ENCODE measurements at regions not wholly inside any gene's neighbourhood (a gene's known extent, or its start where the extent isn't known, plus 50 kb on each side); places are given as distances from the start of the nearest gene placed in this dataset.

GRCh38 chr13:83753912-83754624 lies 128.2 kb downstream of the SLITRK1 start:
- TF ChIP-seq, protein P1, sequence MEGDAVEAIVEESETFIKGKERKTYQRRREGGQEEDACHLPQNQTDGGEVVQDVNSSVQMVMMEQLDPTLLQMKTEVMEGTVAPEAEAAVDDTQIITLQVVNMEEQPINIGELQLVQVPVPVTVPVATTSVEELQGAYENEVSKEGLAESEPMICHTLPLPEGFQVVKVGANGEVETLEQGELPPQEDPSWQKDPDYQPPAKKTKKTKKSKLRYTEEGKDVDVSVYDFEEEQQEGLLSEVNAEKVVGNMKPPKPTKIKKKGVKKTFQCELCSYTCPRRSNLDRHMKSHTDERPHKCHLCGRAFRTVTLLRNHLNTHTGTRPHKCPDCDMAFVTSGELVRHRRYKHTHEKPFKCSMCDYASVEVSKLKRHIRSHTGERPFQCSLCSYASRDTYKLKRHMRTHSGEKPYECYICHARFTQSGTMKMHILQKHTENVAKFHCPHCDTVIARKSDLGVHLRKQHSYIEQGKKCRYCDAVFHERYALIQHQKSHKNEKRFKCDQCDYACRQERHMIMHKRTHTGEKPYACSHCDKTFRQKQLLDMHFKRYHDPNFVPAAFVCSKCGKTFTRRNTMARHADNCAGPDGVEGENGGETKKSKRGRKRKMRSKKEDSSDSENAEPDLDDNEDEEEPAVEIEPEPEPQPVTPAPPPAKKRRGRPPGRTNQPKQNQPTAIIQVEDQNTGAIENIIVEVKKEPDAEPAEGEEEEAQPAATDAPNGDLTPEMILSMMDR (IDR thresholded peaks at IDR 0.05): no peak
- TF ChIP-seq EP300 (IDR thresholded peaks at IDR 0.05) (no peak), POLR2AphosphoS5 (IDR thresholded peaks at IDR 0.05) (no peak), POLR2A (IDR thresholded peaks at IDR 0.05) (no peak)

All from sigmoid colon (tissue), 4 donors.